Activated CD4-positive, alpha-beta T cell treated with anti-CD3 and anti-CD28 coated beads, Interleukin-2, amount 10 ng/mL, durations not matched to agents 24 days and 14 days (primary cell): ENCODE measurements at regions not wholly inside any gene's neighbourhood (a gene's known extent, or its start where the extent isn't known, plus 50 kb on each side); places are given as distances from the start of the nearest gene placed in this dataset.
"Not testable (repeated sequence)": the region's sequence is repeated elsewhere in the genome, so short reads cannot be mapped to it uniquely, and the experiment has no call there.

ENCODE experiments used
- DNase-seq: peaks from one replicate; pipeline ENCODE4 v3.0.0; 2022
- H3K27ac Mint-ChIP-seq: one replicate; pipeline ENCODE4 v1.8.0; 2022; ENCODE audit warnings: mild to moderate bottlenecking, mixed read lengths
- H3K27me3 Mint-ChIP-seq: one replicate; pipeline ENCODE4 v1.8.0; 2022; ENCODE audit warnings: mixed read lengths
- H3K36me3 Mint-ChIP-seq: one replicate; pipeline ENCODE4 v1.8.0; 2022; ENCODE audit warnings: low read depth, mild to moderate bottlenecking, mixed read lengths
- H3K4me1 Mint-ChIP-seq: one replicate; pipeline ENCODE4 v1.8.0; 2021; ENCODE audit warnings: mixed read lengths
- H3K4me3 Mint-ChIP-seq: one replicate; pipeline ENCODE4 v1.8.0; 2022; ENCODE audit warnings: mild to moderate bottlenecking, moderate library complexity, mixed read lengths
- H3K9me3 Mint-ChIP-seq: one replicate; pipeline ENCODE4 v1.8.0; 2021; ENCODE audit warnings: mixed read lengths
- intact Hi-C: fragments of 100-400 bp; cut with micrococcal nuclease; formaldehyde crosslinking; loops from one replicate; pipeline ENCODE4 v1.15.1; 2023

DNA sequence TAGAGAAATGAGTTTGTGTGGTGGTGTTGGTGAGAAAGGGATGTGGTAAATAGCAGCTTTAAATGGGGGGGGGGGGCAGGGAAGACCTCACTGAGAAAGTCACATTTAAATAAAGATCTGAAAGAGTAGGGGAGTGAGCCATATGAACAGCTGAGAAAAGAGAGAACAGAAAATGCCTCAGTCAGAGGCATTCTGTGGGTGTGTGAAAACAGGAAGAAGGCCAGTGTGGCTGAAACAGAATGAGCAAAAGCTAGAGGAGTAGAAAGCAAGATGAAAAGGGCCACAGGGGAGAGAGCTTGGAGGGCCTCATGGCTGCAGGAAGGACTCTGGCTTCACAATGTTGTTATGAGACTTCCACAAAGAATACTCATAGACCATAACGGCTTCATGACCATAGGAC lies 783.3 kb downstream of the ZPLD1 start:
- Mint-ChIP-seq H3K27ac (no peak overlapping the region), H3K9me3 (no peaks in the 10 kb centered on the region), H3K4me3 (no peak overlapping the region), H3K27me3 (no peaks in the 10 kb centered on the region), H3K4me1 (no peaks in the 10 kb centered on the region), H3K36me3 (no peaks in the 10 kb centered on the region)
- no peak for DNase-seq
- intact Hi-C loops: no loop called here

DNA sequence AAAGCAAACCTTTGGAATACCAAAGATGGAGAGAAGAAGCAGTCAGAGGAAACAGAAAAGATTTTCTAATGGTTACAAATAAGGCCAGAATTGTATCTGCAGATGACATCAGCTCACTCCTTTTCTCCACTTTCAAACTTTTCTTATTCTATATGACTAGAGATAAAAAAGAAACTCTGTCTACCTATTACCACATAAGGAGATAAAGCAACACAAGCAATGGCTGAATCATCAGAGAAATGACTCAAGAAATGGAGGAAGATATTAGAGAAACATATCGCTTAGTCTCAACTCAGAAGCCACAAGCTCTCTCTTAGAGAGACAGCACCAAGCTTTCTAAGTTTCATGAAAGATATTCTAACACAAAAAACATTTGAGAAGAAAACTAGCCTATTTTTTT lies 784.0 kb downstream of the ZPLD1 start:
- H3K36me3 Mint-ChIP-seq: no peaks in the 10 kb centered on the region
- no peak overlapping the region for H3K27ac Mint-ChIP-seq
- H3K9me3 Mint-ChIP-seq: no peaks in the 10 kb centered on the region
- no peaks in the 10 kb centered on the region for H3K4me1 Mint-ChIP-seq
- H3K27me3 Mint-ChIP-seq: no peaks in the 10 kb centered on the region
- intact Hi-C loops: no loop called here
- H3K4me3 Mint-ChIP-seq: no peak overlapping the region
- no peak for DNase-seq

DNA sequence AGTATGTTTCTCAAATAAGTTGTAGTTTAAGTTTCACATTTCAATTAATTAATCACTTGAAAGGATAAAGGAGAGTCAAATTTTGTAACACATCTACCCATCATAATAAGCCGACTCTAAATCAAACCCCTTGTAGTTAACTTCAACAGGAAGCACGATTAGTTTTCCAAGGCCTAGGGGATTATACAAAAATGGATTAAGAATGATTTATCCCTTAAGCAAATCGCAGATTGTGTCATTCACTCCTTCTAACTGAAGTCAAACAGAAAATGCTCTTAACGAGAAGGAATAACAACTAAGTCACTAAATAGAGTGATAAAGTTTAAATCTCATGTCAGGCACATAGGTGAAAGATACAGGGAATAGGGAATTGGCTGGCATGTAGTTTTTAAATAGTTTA lies 792.8 kb downstream of the ZPLD1 start:
- peaks cover 4% of the 10 kb centered on the region for H3K9me3 Mint-ChIP-seq
- no peaks in the 10 kb centered on the region for H3K36me3 Mint-ChIP-seq
- no peak overlapping the region for H3K27ac Mint-ChIP-seq
- DNase-seq: no peak
- no peak overlapping the region for H3K4me3 Mint-ChIP-seq
- H3K27me3 Mint-ChIP-seq: no peaks in the 10 kb centered on the region
- H3K4me1 Mint-ChIP-seq: no peaks in the 10 kb centered on the region
- intact Hi-C loops: no loop called here

DNA sequence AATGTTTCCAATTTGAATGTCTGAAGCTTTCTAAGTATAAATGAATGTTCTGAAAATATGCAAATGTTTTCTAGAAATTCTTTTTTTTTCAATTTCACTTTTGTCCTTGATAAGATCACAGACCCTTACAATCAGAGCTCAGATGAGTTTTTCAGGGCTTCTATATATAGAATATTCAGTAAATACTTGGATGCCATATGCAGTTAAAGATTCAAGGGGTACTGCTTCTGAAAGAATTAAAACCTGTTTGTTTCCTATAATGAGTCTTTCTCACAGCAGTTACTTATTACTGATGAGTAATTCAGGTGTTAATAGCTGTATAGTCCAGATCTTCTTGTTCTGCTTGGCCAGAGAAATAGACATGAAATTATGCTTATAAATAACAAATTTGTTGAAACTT lies 812.6 kb downstream of the ZPLD1 start:
- DNase-seq: no peak
- H3K4me3 Mint-ChIP-seq: no peak overlapping the region
- no peaks in the 10 kb centered on the region for H3K27me3 Mint-ChIP-seq
- H3K9me3 Mint-ChIP-seq: peaks cover 4% of the 10 kb centered on the region
- no peaks in the 10 kb centered on the region for H3K36me3 Mint-ChIP-seq
- H3K27ac Mint-ChIP-seq: no peak overlapping the region
- H3K4me1 Mint-ChIP-seq: no peaks in the 10 kb centered on the region
- intact Hi-C loops: no loop called here

DNA sequence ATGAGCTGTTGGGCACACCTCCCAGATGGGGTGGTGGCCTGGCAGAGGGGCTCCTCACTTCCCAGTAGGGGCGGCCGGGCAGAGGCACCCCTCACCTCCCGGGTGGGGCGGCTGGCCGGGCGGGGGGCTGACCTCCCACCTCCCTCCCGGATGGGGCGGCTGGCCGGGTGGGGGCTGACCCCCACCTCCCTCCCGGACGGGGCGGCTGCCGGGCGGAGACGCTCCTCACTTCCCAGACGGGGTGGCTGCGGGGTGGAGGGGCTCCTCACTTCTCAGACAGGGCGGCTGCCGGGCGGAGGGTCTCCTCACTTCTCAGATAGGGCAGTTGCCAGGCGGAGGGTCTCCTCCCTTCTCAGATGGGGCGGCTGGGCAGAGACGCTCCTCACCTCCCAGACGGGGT lies 820.0 kb downstream of the ZPLD1 start:
- H3K9me3 Mint-ChIP-seq, H3K27me3 Mint-ChIP-seq, intact Hi-C loops, H3K4me3 Mint-ChIP-seq, H3K36me3 Mint-ChIP-seq, H3K4me1 Mint-ChIP-seq, H3K27ac Mint-ChIP-seq, DNase-seq: not testable (repeated sequence)

DNA sequence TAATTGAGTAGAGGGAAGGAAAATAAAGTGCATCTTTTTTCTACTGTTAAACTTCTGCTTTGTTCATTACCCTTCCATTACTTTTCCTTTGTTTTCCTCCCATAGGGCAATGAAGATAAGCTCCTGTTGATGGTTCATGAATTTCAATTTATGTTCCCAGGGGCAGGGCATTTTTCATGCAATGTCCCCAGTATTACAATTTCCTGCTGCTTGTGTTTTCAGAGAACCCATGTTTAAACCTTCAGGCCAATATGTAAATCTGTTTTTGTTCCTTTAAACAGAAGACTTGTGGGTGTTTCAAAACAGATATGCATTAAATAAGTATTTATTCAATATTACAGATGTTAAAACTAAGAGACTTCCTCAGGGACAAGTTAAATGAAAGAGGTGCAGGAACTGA lies 834.5 kb downstream of the ZPLD1 start:
- no peaks in the 10 kb centered on the region for H3K27me3 Mint-ChIP-seq
- H3K27ac Mint-ChIP-seq: no peak overlapping the region
- no peaks in the 10 kb centered on the region for H3K36me3 Mint-ChIP-seq
- peaks cover 7% of the 10 kb centered on the region for H3K9me3 Mint-ChIP-seq
- intact Hi-C loops: no loop called here
- no peak for DNase-seq
- H3K4me1 Mint-ChIP-seq: no peaks in the 10 kb centered on the region
- H3K4me3 Mint-ChIP-seq: no peak overlapping the region

DNA sequence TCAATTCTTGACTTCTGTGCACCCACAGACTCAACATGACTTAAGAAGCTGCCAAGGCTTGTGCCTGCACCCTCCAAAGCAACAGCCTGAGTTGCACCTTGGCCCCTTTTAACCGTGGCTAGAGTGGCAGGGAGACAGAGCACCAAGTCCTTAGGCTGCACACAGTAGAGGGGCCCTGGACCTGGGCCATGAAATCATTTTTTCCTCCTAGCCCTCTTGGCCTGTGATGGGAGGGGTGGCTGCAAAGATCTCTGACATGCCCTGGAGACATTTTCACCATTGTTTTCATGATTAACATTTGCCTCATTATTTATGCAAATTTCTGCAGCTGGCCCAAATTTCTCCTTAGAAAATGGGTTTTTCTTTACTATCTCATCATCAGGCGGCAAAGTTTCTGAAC lies 836.8 kb downstream of the ZPLD1 start:
- Mint-ChIP-seq H3K27ac (no peak overlapping the region), H3K36me3 (no peaks in the 10 kb centered on the region), H3K4me1 (no peaks in the 10 kb centered on the region), H3K4me3 (no peak overlapping the region), H3K27me3 (no peaks in the 10 kb centered on the region), H3K9me3 (peaks cover 7% of the 10 kb centered on the region)
- DNase-seq: no peak
- intact Hi-C loops: no loop called here

DNA sequence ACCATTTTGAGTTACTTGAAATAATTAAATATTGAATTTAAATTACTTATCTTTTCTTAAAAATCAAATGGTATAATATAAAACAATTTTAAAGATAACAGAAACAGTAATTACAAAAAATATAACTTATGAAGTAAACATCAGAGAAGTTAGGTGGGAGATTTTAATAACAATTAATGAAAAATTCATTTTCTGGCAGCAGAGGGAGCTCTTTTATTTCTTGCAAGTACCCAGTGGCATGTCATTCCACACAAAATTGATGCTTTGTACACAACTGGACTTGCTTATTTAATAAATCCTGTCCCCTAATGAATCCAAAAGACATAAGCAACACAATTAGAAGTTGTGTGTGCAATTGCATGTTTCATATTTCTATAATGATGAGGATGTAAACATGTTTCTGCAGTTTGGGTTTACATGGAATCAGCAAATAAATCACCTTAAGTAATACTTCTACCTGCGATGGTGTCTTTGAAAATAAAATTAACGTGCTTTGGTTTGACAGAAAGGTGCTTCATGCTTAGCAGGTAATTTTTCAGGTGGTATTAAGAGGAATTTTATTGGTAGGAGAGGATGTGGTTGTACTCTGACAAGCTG lies 861.3 kb downstream of the ZPLD1 start:
- Mint-ChIP-seq H3K4me1 (no peaks in the 10 kb centered on the region), H3K27ac (no peak overlapping the region), H3K36me3 (no peaks in the 10 kb centered on the region), H3K27me3 (no peaks in the 10 kb centered on the region), H3K9me3 (no peaks in the 10 kb centered on the region), H3K4me3 (no peak overlapping the region)
- intact Hi-C loops: no loop called here
- DNase-seq: no peak

DNA sequence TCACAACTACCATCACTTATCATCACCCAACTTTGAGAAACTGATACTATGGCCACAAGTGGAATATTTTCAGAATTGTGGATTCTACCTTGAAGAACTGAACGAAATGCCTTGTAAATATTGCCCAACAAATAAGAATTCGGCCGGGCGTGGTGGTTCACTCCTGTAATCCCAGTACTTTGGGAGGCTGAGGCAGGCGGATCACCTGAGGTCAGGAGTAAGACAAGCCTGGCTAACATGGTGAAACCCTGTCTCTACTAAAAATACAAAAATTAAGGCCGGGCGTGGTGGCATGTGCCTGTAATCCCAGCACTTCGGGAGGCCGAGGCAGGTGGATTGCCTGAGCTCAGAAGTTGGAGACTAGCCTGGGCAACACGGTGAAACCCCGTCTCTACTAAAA lies 862.7 kb downstream of the ZPLD1 start:
- H3K36me3 Mint-ChIP-seq, H3K4me1 Mint-ChIP-seq, H3K4me3 Mint-ChIP-seq, H3K9me3 Mint-ChIP-seq, H3K27ac Mint-ChIP-seq, intact Hi-C loops, DNase-seq, H3K27me3 Mint-ChIP-seq: not testable (repeated sequence)

DNA sequence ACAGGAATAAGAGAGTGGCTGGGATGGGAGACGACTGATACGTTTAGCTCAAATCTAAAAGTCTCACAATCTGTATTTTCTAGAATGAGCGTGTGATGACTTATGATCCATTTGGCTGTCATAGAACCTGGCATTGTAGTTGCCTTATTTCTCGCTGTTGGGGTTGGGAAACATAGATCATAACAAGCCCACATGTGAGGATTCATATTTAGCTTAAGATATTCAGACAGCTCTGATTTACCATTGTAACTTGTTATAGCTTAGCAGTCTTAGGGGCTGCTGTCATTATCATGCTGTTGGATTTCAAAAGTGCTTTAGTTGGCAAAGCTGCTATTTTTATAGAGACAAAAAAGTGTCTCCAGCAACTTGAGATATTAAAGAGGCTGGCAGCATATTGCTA lies 871.3 kb downstream of the ZPLD1 start:
- no peaks in the 10 kb centered on the region for H3K27me3 Mint-ChIP-seq
- intact Hi-C loops: no loop called here
- no peaks in the 10 kb centered on the region for H3K36me3 Mint-ChIP-seq
- no peak overlapping the region for H3K27ac Mint-ChIP-seq
- DNase-seq: no peak
- no peak overlapping the region for H3K4me3 Mint-ChIP-seq
- H3K4me1 Mint-ChIP-seq: no peaks in the 10 kb centered on the region
- H3K9me3 Mint-ChIP-seq: no peaks in the 10 kb centered on the region

DNA sequence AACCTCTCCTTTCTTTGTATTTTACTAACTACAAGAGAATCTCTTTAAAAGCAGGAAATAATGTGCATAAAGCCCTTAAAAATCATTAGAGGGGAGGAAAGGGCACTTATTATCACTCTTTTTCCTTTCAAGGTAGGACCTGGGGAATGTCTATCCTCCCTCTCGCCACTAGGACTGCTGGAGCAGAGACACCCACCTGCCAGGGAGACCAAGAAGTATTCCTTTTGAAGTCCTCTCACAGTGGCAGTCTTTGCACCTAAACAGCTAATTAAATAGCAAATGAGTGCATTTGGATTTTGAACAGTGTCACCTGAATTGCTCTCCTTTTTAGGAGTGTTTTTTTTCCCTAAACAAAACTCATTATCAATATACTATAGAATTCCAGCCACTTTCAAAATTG lies 874.1 kb downstream of the ZPLD1 start:
- Mint-ChIP-seq H3K36me3 (no peaks in the 10 kb centered on the region), H3K27me3 (no peaks in the 10 kb centered on the region), H3K4me3 (no peak overlapping the region), H3K4me1 (no peaks in the 10 kb centered on the region), H3K27ac (no peak overlapping the region), H3K9me3 (no peaks in the 10 kb centered on the region)
- DNase-seq: no peak
- intact Hi-C loops: no loop called here

DNA sequence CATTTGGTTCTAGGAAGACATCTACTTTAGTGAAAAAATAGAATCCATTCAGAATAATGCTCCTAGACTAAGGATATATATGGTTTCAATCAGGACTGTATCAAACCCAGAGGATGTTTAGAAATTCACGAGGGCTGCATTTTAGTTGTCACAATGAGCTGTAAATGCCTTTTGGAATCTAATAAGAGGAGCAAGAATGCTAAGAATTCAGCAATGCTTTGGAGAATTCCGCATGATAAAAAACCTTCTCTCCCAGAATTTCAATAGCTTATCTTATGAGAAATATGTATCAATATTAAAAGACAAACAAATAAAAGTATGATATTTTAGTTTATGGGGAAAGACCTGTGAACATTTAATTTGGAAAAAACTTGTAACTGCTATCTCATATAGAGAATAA lies 885.1 kb downstream of the ZPLD1 start:
- intact Hi-C loops: no loop called here
- Mint-ChIP-seq H3K9me3 (no peaks in the 10 kb centered on the region), H3K27me3 (no peaks in the 10 kb centered on the region)

DNA sequence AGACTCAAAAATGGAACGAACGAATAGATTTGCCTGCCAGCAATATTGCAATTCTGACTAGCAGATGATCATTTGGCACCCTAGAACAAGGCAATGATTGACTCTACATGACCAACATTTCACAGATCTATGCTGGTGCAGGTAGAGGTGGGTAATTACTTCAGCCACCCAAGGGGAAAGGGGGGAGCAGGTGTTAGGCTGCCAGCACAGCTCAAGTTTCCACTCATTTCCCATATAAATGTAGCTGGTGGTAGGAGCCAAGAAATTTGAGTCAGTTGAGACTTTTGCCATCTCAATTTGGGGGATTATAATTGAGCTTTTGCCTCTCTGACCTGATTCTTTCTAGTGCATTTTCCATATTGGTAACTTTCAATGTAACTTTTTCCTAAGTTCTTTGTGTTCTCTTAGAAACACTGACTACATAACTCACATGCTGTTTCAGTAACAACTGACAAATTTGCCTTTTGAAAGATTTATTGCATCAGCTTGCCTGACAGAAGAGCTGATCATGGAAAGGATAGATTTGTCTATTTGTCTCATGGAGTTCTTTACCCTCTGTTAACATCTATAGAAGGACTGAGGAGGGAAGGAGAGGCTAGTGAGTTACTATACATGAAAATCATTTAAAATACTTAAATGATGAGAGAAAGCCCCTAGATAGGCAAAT lies 902.5 kb downstream of the ZPLD1 start:
- no peaks in the 10 kb centered on the region for H3K4me1 Mint-ChIP-seq

More for the DNA sequence above, 885.1 kb downstream of the ZPLD1 start:
- Mint-ChIP-seq H3K27ac (no peak overlapping the region), H3K36me3 (no peaks in the 10 kb centered on the region), H3K4me3 (no peak overlapping the region), H3K4me1 (no peaks in the 10 kb centered on the region)
- DNase-seq: no peak

DNA sequence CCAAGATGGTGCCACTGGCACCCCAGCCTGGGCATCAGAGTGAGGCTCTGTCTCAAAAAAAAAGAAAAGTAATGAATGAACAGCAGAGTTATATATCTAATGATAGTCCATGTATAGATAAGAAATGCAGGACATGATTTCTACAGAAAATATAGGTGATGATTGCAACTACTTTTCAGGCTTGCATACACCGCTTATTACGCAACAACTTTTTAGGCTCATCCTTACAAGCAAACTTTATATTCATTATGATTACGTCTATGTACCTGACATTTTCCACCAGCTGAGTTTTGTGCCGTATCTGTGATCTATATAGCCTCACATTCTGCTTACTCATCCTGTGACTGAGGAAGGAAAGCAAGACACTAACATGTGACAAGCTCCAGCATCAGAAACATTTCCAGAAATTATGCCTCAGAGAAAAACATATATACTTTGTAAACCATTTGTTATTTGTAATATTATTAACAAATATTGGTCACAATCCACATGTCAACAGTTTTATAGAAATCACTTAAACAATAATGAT lies 906.3 kb downstream of the ZPLD1 start:
- intact Hi-C loops: no loop called here
- DNase-seq: no peak
- Mint-ChIP-seq H3K4me1 (no peaks in the 10 kb centered on the region), H3K36me3 (no peaks in the 10 kb centered on the region), H3K27me3 (no peaks in the 10 kb centered on the region), H3K4me3 (no peak overlapping the region), H3K27ac (no peak overlapping the region), H3K9me3 (no peaks in the 10 kb centered on the region)

More for the DNA sequence above, 902.5 kb downstream of the ZPLD1 start:
- Mint-ChIP-seq H3K36me3 (no peaks in the 10 kb centered on the region), H3K4me3 (no peak overlapping the region), H3K27ac (no peak overlapping the region), H3K27me3 (no peaks in the 10 kb centered on the region), H3K9me3 (no peaks in the 10 kb centered on the region)
- DNase-seq: no peak
- intact Hi-C loops: no loop called here

DNA sequence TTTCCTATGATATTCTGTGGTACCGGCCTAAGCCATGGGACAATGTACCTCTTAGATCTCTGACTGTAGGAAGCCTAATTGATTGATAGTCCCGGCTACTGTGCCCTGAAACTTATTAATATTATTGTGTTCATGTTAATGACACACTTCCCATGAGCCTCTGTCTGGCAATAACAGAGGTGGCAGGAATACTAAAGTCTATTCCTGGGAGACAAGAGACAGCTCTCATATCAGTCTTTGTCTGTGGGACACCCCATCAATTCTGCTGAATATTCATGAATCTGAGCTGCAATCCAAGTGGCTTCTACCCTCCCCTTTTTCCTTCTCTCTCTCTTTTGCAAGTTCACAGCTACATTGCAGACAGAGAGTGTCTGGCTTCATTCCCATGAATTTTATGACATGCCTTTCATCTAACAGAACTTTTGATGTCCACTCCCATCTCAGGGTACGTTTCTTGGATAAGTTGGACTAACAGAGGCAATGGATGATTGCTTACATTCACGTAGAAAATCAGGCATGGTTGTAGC lies 907.5 kb downstream of the ZPLD1 start:
- no peaks in the 10 kb centered on the region for H3K9me3 Mint-ChIP-seq
- no peak overlapping the region for H3K27ac Mint-ChIP-seq
- DNase-seq: no peak
- no peaks in the 10 kb centered on the region for H3K4me1 Mint-ChIP-seq
- no peaks in the 10 kb centered on the region for H3K27me3 Mint-ChIP-seq
- intact Hi-C loops: no loop called here
- no peak overlapping the region for H3K4me3 Mint-ChIP-seq
- H3K36me3 Mint-ChIP-seq: no peaks in the 10 kb centered on the region
